ENCODE measurements at regions not wholly inside any gene's neighbourhood (a gene's known extent, or its start where the extent isn't known, plus 50 kb on each side); places are given as distances from the start of the nearest gene placed in this dataset.

DNA sequence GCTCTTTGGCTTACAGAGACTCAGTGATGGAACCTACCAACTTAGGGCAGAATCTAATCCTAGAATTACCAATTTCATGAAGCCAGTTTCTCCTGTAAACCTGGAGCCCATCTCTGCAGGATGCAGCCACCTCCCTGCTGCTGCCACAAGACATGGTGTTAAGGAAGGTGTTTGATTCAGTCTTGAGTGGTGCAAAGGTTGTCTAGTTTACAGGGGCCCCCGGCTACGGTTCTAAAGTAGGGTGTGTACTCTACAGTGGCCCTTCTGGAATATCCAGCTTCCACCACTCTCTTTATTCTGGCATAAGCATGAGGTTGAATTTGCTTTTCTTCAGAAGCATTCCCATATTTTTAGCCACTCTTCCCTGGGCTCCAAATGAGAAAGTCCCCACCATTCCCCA is 154.1 kb upstream of the GRIP1 start:
- TF ChIP-seq, protein P1, sequence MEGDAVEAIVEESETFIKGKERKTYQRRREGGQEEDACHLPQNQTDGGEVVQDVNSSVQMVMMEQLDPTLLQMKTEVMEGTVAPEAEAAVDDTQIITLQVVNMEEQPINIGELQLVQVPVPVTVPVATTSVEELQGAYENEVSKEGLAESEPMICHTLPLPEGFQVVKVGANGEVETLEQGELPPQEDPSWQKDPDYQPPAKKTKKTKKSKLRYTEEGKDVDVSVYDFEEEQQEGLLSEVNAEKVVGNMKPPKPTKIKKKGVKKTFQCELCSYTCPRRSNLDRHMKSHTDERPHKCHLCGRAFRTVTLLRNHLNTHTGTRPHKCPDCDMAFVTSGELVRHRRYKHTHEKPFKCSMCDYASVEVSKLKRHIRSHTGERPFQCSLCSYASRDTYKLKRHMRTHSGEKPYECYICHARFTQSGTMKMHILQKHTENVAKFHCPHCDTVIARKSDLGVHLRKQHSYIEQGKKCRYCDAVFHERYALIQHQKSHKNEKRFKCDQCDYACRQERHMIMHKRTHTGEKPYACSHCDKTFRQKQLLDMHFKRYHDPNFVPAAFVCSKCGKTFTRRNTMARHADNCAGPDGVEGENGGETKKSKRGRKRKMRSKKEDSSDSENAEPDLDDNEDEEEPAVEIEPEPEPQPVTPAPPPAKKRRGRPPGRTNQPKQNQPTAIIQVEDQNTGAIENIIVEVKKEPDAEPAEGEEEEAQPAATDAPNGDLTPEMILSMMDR (IDR thresholded peaks at IDR 0.05): no peak
- no peak for TF ChIP-seq POLR2A (IDR thresholded peaks at IDR 0.05)
- no peak for TF ChIP-seq POLR2AphosphoS5 (IDR thresholded peaks at IDR 0.05; ENCODE audit: insufficient read depth in 1 of 2, low read depth in 1 of 2)

Measured in vagina (tissue), 2 donors.